ENCODE measurements at regions not wholly inside any gene's neighbourhood (a gene's known extent, or its start where the extent isn't known, plus 50 kb on each side); places are given as distances from the start of the nearest gene placed in this dataset.

DNA sequence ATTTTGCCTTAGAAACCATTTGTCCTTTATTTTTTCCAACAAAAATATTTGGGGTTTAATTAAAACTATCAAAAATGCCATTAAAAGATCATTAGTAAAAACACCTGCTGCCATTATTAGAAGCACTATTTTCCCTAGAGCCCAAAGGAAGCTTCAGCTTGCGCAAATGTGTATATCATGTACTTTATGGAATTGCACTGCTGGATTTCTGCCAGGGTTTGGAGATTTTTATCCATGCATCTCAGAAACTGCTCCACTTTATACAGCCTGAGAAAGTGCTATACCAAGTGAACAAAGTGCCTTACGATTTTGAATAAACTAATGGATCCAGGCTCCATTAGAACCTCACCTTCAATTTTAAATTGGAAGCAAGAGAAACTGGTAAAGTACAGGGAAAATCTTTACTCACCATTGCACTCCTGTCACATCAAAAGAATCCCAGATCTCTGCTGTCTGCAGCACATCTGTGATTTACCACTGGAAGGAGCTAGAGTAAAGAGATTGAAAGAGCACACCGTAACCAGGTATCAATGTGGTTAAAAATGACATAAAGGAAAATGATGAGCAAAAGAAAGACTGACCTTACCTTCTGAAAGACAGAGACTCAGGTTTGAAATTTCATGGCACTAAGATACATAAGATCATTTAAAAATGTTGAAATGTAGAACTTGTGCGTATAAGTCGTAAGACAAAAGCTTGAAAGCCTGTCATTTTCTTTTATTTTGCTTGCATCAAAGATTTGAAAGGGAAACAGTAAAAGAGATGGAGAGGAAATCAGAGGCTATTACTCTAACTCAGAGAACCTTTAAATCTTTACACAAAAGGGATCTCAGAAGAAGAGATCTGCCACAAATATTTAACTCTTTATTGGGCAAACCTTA lies 678.1 kb upstream of the GOT2 start:
- Histone ChIP-seq H3K36me3 (replicated peaks in 1 of 2; ENCODE audit: control insufficient read depth in 1 of 2, insufficient read depth in 2 of 2, low read length in 2 of 2) (no peaks in the 10 kb centered on the region), H3K27ac (ENCODE audit: extremely low read length, insufficient read depth, low read length) (no peak overlapping the region), H3K79me2 (ENCODE audit: insufficient read depth, low read length) (no peaks in the 10 kb centered on the region), H3K9me3 (ENCODE audit: low read length) (peaks cover 16% of the 10 kb centered on the region), H3K4me3 (replicated peaks in 1 of 3; ENCODE audit: insufficient read depth in 1 of 3, low read depth in 2 of 3, low read length in 3 of 3) (no peak overlapping the region), H3K27me3 (ENCODE audit: control insufficient read depth in 1 of 2, insufficient read depth in 2 of 2, low read length in 2 of 2) (no peaks in the 10 kb centered on the region), H4K20me1 (ENCODE audit: insufficient read depth, low read length) (no peaks in the 10 kb centered on the region), H3K4me1 (ENCODE audit: insufficient read depth, low read length) (no peaks in the 10 kb centered on the region), H2AFZ (ENCODE audit: low read length) (no peak overlapping the region), H3K9ac (ENCODE audit: insufficient read depth, low read depth, low read length) (no peak overlapping the region), H3K4me2 (ENCODE audit: low read depth, low read length) (no peak overlapping the region)
- DNase-seq (ENCODE audit: low spot score) (no peak), FAIRE-seq (no peak), ATAC-seq (no peak)
- in situ Hi-C loops (cut with HindIII; ENCODE audit: extremely low pct_ligation_motif_present, low pct_unique_long_range_greater_than_20kb) = no loop called here
- WGBS (ENCODE audit: low lambda C conversion rate) = 13% methylated on average over 5 of the region's 5 CpGs
- BruUV-seq (replicated peaks) = no TSS peak
- TF ChIP-seq YEATS4 (CRISPR knock-in tag; IDR thresholded peaks at IDR 0.05; ENCODE audit: borderline replicate concordance) (no peak), CENPT (CRISPR knock-in tag; IDR thresholded peaks at IDR 0.05; ENCODE audit: low read depth) (no peak), GABPA (IDR thresholded peaks at IDR 0.05; ENCODE audit: low read depth, low read length) (no peak), GABPA (CRISPR knock-in tag; IDR thresholded peaks at IDR 0.05; ENCODE audit: low read depth) (no peak), ZBTB49 (CRISPR knock-in tag; IDR thresholded peaks at IDR 0.05; ENCODE audit: borderline replicate concordance) (no peak), PBX2 (CRISPR knock-in tag; IDR thresholded peaks at IDR 0.05) (no peak), CTCF (CRISPR knock-in tag; IDR thresholded peaks at IDR 0.05) (0 out of 2 replicates have a peak, but pooled peaks have one; percentile 16), CEBPG (CRISPR knock-in tag; IDR thresholded peaks at IDR 0.05) (no peak), STAG1 (CRISPR knock-in tag; IDR thresholded peaks at IDR 0.05) (peak; percentile 52), FOXO4 (CRISPR knock-in tag; conservative IDR thresholded peaks at IDR 0.05) (no peak), KLF13 (CRISPR knock-in tag; IDR thresholded peaks at IDR 0.05) (no peak), ZNF747 (CRISPR knock-in tag; IDR thresholded peaks at IDR 0.05; ENCODE audit: borderline replicate concordance) (no peak), KAT7 (CRISPR knock-in tag; IDR thresholded peaks at IDR 0.05; ENCODE audit: borderline replicate concordance) (no peak), ZNF234 (CRISPR knock-in tag; conservative IDR thresholded peaks at IDR 0.05) (no peak), ZNF264 (CRISPR knock-in tag; IDR thresholded peaks at IDR 0.05) (no peak)
- CTCF ChIA-PET (ENCODE audit: low intra/inter-chr PET ratio, low total read pairs) = no interaction called here
- intact Hi-C loops (cut with micrococcal nuclease; ENCODE audit: unreplicated experiment) = no loop called here
- POLR2A ChIA-PET = no interaction called here

Measured in HepG2 (cell line).